Tibial artery (tissue), 4 donors: ENCODE measurements at regions not wholly inside any gene's neighbourhood (a gene's known extent, or its start where the extent isn't known, plus 50 kb on each side); places are given as distances from the start of the nearest gene placed in this dataset.
"Not testable (repeated sequence)": the region's sequence is repeated elsewhere in the genome, so short reads cannot be mapped to it uniquely, and the experiment has no call there.

ENCODE experiments used
- DNase-seq, 2 donors: peaks; one replicate each; pipeline ENCODE4 v3.0.0-alpha.2; 2019
- H3K27ac ChIP-seq, 2 donors: fragments of 200-600 bp; sonication (generic) in 1 of 2; 1 replicate in 1 of 2; 2 replicates in 1 of 2; pipeline ENCODE4 v1.5.1; 2018 to 2019; ENCODE audit warnings: mild to moderate bottlenecking in 1 of 2
- H3K27me3 ChIP-seq, 2 donors: fragments of 200-600 bp; sonication (generic) in 1 of 2; one replicate each; pipeline versions ENCODE4 v1.5.1 to v1.6.0; 2016 to 2019
- H3K36me3 ChIP-seq, 3 donors: fragments of 200-600 bp; sonication (generic) in 2 of 3; one replicate each; pipeline ENCODE4 v1.5.1; 2016 to 2019; ENCODE audit warnings: mild to moderate bottlenecking in 2 of 3
- H3K4me1 ChIP-seq, 4 donors: fragments of 200-600 bp; sonication (generic) in 2 of 4; 1 replicate in 3 of 4; 2 replicates in 1 of 4; pipeline ENCODE4 v1.5.1; 2016 to 2019
- H3K4me3 ChIP-seq, 2 donors: fragments of 200-600 bp; sonication (generic) in 1 of 2; 1 replicate in 1 of 2; 2 replicates in 1 of 2; pipeline ENCODE4 v1.5.1; 2018 to 2019; ENCODE audit warnings: mild to moderate bottlenecking in 2 of 2
- H3K9me3 ChIP-seq, 3 donors: fragments of 200-600 bp; sonication (generic) in 1 of 3; one replicate each; pipeline ENCODE4 v1.5.1; 2016 to 2019
- intact Hi-C: fragments of 100-400 bp; cut with DNase I; formaldehyde crosslinking; loops from one replicate; pipeline ENCODE4 v1.15.0; 2023; ENCODE audit warnings: low total_unique reads
- TF ChIP-seq, protein P1 (sequence below), 2 experiments: fragments of 200-600 bp in 1 of 2; fragments of 450-650 bp in 1 of 2; IDR thresholded peaks; one replicate each; pipeline ENCODE4 v1.5.1; 2017 to 2019; ENCODE audit warnings: antibody characterized with exemption in 2 of 2, mild to moderate bottlenecking in 1 of 2, moderate library complexity in 1 of 2

DNA sequence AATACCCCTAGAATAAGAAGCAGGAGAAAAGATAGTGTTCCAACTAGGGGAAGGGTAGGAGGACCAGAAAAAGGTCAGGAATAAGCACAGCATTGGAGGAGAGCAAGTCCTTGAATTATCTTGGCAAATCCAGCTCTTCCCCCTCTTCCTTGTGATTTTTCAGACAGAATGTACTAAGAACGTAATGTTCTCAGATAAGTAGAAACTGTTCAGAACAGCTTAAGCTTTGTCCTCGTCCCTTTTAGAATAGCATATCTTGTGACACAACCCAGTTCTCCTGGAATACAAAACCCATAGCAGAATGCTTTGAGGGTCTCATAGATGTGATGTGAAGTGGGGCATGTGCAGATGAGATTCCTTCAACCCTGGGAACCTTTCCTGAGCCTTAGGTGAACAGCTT, 97.4 kb downstream of the EMB start:
- intact Hi-C loops = no loop called here
- Histone ChIP-seq H3K27me3 (no peaks in the 10 kb centered on the region), H3K4me1 (no peaks in the 10 kb centered on the region), H3K36me3 (no peaks in the 10 kb centered on the region), H3K27ac (no peak overlapping the region), H3K9me3 (no peaks in the 10 kb centered on the region), H3K4me3 (no peak overlapping the region)
- TF ChIP-seq, protein P1, sequence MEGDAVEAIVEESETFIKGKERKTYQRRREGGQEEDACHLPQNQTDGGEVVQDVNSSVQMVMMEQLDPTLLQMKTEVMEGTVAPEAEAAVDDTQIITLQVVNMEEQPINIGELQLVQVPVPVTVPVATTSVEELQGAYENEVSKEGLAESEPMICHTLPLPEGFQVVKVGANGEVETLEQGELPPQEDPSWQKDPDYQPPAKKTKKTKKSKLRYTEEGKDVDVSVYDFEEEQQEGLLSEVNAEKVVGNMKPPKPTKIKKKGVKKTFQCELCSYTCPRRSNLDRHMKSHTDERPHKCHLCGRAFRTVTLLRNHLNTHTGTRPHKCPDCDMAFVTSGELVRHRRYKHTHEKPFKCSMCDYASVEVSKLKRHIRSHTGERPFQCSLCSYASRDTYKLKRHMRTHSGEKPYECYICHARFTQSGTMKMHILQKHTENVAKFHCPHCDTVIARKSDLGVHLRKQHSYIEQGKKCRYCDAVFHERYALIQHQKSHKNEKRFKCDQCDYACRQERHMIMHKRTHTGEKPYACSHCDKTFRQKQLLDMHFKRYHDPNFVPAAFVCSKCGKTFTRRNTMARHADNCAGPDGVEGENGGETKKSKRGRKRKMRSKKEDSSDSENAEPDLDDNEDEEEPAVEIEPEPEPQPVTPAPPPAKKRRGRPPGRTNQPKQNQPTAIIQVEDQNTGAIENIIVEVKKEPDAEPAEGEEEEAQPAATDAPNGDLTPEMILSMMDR (IDR thresholded peaks at IDR 0.05) = no peak
- no peak for DNase-seq

DNA sequence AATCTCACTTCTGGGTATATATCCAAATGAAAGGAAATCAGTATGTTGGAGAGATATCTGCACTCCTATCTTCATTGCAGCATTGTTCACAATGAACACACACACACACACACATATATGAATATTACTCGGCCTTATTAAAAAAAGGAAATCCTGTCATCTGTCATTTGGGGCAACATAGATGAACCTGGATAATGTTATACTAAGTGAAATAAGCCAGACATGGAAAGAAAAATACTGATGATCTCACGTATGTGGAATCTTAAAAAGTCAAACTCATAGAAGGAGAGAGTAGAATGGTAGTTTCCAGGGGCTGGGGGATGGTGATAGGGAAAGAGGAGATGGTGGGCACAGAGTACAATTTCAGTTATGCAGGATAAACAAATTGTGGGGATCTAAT, 100.3 kb downstream of the EMB start:
- TF ChIP-seq, protein P1 (IDR thresholded peaks at IDR 0.05) = no peak
- no peaks in the 10 kb centered on the region for H3K36me3 ChIP-seq
- H3K27me3 ChIP-seq = no peaks in the 10 kb centered on the region
- H3K4me3 ChIP-seq = no peak overlapping the region
- DNase-seq = no peak
- intact Hi-C loops = no loop called here
- H3K4me1 ChIP-seq = no peaks in the 10 kb centered on the region
- no peak overlapping the region for H3K27ac ChIP-seq
- no peaks in the 10 kb centered on the region for H3K9me3 ChIP-seq

DNA sequence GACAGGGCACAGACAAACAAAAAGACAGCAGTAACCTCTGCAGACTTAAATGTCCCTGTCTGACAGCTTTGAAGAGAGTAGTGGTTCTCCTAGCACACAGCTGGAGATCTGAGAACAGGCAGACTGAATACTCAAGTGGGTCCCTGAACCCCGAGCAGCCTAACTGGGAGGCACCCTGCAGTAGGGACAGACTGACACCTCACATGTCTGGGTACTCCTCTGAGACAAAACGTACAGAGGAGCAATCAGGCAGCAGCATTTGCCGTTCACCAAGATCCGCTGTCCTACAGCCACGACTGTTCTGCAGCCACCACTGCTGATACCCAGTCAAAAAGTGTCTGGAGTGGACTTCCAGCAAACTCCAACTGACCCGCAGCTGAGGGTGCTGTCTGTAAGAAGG, 110.5 kb downstream of the EMB start:
- intact Hi-C loops, H3K27ac ChIP-seq, H3K4me3 ChIP-seq, H3K36me3 ChIP-seq, H3K9me3 ChIP-seq, DNase-seq, H3K4me1 ChIP-seq, H3K27me3 ChIP-seq: not testable (repeated sequence)

DNA sequence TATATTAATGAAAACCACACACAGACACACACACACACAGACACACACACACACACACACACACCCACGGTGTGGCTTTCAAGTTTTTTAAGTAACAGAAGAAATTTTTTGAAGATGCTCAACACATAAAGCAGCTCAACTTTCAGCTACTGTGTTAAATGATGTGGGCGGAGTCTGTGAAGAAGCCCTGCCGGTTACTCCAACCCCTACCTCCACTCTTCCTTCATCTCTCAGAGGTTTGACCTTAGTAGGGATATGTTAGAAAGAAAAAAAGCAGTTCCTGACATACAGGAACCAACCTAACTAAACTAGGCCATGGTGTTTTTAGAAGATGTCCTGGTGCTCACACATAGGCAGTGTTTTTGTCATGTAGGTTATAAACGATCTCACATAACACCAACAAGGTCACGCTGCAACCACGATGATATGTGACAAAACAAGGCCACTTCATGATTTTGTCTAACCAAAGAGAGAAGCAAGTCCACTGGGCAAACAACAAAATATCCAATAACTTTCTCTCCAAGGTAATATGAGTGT, 112.8 kb downstream of the EMB start:
- intact Hi-C loops = no loop called here
- TF ChIP-seq, protein P1 (IDR thresholded peaks at IDR 0.05) = no peak
- H3K4me3 ChIP-seq = no peak overlapping the region

DNA sequence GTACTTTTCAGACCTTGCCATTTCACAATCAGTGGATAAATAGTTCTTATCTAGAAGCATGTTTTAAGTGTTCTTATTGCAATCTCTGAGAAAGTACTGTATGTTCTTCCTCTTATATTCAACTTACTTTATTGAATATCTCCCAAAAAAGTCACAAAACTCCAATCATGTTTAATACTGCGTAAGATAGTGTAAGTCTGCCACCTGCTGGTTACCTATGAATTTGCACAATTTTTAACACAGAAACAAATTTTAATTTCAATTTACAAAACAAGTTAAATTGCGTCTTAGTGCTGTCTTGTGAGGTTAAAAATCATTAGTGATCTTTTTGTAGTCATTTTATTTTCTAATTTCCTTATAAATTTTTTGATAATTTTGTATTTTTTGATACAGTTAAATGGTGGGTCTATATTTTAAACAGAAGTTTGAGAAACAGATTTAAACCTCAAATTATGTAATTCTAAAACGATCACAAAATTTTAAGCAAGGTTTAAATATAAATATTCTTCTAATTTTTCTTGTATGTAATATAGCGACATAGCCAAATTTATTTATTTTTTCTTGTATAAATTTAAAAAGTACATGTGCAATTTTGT, 115.8 kb downstream of the EMB start:
- intact Hi-C loops = no loop called here
- no peak for DNase-seq
- TF ChIP-seq, protein P1 (IDR thresholded peaks at IDR 0.05) = peak; percentile 51 to 57

More for the DNA sequence above, 112.8 kb downstream of the EMB start:
- Histone ChIP-seq H3K9me3 (peaks cover 0 to 4% (median 0%) of the 10 kb centered on the region in 3 donors), H3K27ac (no peak overlapping the region), H3K4me1 (no peaks in the 10 kb centered on the region), H3K36me3 (no peaks in the 10 kb centered on the region), H3K27me3 (no peaks in the 10 kb centered on the region)
- DNase-seq = no peak

DNA sequence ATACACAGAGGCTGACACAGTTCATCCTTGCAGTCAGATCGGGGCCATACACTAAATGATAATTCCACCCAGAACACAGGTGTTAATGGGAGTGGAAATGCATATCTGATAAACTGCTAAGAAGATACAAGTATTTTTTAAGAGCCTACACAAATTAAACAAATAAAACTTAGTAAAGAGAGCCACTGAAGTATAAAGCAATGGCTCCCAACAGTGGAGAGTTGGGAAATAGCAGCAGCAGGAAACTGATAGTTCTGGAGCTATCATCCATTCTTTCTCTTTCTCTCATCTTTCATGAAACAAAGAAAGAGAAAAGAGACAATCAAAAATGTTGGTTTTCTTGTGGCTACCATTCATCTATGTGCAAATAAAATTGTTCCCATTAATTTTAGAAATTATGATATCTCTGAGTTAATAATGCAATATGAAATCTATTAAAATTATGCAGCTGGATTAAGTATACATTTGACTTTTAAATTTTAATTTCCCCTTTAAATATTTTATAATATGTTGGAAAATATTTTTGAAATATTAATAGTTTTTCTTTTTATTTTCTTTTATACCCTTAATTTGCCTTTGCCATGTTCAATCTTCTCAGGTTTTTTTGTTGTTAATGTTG, 120.8 kb downstream of the EMB start:
- Histone ChIP-seq H3K9me3 (no peaks in the 10 kb centered on the region), H3K27ac (no peak overlapping the region), H3K4me3 (no peak overlapping the region), H3K4me1 (no peaks in the 10 kb centered on the region), H3K36me3 (no peaks in the 10 kb centered on the region), H3K27me3 (no peaks in the 10 kb centered on the region)
- DNase-seq = no peak
- TF ChIP-seq, protein P1 (IDR thresholded peaks at IDR 0.05) = no peak
- intact Hi-C loops = no loop called here

More for the DNA sequence above, 115.8 kb downstream of the EMB start:
- no peaks in the 10 kb centered on the region for H3K27me3 ChIP-seq
- no peak overlapping the region for H3K4me3 ChIP-seq
- peaks cover 0 to 4% (median 0%) of the 10 kb centered on the region in 3 donors for H3K9me3 ChIP-seq
- no peak overlapping the region for H3K27ac ChIP-seq
- H3K4me1 ChIP-seq = no peaks in the 10 kb centered on the region
- no peaks in the 10 kb centered on the region for H3K36me3 ChIP-seq
